GM19328 (cell line): ENCODE measurements at regions not wholly inside any gene's neighbourhood (a gene's known extent, or its start where the extent isn't known, plus 50 kb on each side); places are given as distances from the start of the nearest gene placed in this dataset.
"Not testable (repeated sequence)": the region's sequence is repeated elsewhere in the genome, so short reads cannot be mapped to it uniquely, and the experiment has no call there.

Experiments used
- ATAC-seq: cut with Tn5 transposase; IDR thresholded peaks from one replicate; pipeline ENCODE4 v1.9.1; 2021; ENCODE audit warnings: mild to moderate bottlenecking, moderate library complexity; ENCODE audit not compliant: unreplicated experiment

DNA sequence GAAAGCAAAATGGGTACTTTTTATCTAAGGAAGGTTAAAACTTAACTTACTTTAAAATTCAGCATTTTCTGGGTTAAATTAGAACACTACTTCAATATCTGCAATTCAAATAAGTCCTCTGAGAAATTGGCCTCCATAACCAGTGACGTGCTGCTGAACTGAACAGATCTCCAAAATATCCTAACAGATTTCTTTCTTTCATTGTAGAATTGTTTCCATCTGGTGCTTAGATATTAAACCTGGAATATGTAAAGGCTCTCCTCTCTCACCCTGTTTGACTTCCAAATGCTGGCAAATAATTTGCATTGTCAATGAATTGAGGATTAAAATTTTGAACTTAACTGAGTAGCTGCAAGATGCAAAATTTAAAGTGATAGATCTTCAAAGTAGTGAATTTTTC, 316.9 kb upstream of the CXADR start:
- ATAC-seq: no peak

DNA sequence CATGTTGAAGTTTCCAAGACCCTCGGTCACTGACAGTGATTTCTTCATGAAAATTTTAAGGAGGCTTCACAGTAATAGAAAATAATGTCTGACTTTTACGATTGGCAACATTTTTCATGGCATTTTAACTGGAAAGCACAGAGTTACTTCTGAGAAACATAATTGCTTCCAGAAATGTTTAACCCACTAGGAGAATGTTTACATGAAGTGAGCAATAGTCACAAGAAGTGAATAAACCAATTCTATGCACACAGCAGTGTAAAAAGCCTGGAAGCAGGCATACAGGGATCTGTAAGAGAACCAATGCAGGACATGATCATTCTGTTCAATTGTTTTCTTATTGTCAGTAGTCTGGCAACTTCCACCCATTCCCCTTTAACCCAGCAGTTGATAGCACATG, 316.2 kb upstream of the CXADR start:
- ATAC-seq: no peak

DNA sequence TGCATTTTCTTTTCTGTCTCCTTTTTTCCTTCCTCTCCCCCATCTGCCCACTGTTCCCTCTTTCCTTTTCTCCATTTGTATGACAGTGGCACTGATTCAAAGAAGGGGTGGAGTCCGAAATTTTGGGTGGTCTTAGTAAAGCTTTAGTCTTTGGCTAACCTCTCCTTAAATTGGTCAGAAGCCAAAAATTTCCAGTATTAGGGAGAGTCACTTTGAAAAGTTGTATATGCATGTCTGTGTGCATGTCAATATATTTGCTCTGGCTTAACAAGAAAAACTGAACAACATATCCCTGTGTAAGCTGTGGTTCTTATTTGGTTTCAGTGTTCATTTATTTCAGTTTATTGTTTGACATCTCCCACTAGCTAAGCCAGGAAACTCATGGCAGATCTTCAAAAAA, 314.8 kb upstream of the CXADR start:
- no peak for ATAC-seq

DNA sequence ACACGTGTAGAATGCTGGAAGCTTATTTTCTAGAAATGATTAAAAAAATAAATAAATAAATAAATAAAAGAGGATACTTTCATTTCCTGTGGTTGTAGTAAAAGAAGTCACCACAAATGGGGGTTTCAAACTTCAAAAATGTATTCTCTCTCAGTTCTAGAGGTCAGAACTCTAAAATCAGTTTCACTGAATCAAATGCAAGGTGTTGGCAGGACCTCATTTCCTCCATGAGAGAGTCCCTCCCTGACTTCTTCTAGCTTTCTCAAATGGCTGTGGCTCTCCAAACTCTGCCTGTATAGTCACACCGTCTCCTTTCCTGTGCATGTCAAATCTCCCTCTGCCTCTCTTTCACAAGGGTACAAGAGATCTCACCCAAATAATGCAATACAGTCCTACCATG, 312.6 kb upstream of the CXADR start:
- no peak for ATAC-seq

DNA sequence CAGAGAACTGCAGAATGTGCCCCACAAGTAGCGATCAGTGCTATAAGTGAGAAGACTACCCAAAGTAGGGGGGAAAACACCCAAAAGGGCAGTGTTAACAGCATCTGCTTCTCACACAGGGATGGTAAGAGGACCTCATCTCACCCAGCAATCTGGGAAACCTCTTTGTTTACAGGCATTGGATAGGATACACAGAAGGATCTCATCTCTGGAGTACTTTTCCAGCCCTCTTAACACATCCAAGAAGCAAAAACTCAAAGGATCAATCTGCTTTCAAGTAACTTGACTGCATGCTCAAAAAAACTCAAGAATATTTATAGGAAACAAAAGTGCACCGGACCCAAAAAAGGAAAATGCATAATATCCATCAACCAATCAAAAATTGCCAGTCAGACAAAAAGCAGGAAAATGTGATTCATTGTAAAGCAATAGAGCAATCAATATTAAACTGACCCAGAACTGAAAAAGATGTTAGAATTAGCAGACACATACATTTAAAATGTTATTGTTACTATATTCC, 311.0 kb upstream of the CXADR start:
- no peak for ATAC-seq

DNA sequence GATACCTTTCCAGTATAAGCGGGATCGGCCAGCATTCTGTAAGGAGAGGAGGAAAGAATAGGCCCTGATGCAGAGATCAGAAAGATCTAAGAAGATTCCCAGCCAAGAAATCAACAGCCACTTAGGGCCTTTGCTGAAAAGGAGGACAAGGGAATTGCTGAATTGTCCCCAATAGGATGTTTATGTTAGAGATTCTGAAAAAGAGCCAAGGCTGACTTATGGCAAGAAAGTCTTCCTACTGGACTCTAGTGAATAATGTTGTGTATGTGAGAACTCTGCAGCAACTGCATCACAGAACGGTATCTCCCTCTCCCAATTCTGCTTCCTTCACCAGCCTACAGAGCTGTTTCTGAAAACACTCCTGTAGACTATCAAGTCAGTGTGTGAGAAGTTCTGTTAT, 298.0 kb upstream of the CXADR start:
- no peak for ATAC-seq

DNA sequence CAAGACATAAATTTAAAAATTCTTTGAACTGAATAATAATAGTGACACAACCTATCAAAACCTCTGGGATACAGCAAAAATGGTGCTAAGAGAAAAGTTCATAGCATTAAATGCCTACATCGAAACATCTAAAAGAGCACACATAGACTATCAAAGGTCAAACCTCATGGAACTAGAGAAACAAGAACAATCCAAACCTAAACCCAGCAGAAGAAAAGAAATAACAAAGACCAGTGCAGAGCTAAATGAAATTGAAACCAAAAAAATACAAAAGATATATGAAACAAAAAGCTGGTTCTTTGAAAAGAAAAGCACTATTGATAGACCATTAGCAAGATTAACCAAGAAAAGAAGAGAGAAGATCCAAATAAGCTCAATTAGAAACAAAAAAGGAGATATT, 293.8 kb upstream of the CXADR start:
- ATAC-seq: not testable (repeated sequence)

DNA sequence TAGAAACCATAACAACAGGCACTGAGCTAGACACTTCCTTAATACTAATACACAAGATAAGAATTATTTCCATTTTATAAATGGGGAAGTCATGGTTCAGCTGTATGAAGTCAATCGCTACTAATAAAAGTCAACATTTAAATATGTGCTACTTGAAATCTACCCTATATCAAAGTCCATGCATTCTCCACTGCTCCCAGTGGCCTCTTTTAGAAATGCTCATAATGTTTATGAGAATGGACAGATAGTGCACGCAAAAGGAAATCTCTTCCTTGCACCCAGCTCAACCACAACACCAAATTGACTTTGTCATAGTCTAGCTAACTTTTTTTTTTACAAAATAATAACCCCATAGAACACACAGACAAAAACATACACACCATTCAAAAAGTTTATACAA, 281.7 kb upstream of the CXADR start:
- ATAC-seq: no peak

DNA sequence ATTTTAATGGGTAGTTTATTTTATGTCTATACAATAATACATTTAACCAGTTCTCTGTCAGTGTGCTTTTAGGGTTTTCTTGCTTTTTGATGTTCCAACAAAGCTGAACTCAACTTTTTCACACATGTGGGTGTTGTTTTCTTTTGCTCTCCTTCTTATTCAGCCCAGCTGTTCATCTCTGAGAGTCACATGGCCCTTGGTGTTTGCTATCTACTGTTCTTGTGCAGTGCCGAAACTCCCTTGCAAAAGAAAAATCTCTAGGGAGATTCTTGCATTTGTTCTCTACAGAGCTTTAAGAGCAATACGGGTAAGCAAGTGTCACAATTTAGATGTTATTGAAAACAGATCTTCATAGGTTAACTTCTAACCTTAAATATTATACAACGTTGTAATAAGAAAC, 281.1 kb upstream of the CXADR start:
- no peak for ATAC-seq

DNA sequence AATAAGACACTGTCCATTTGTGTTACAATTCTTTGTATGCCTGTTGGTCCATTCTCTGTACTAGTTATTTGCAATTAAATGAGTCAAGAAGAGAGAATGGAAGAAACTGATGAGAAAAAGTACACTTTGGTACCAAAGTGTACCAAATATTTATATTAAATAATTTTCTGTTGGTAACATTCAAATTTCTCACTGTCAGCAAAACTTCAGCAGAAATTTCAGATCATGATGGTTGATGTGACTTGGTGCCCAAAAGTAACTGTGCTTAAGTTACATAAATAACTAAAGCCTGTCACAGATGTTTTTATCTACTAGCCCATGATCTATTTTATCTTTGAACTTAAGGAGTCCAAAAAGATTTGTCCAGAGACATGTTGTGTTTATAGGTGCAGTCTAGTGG, 274.4 kb upstream of the CXADR start:
- ATAC-seq: no peak

DNA sequence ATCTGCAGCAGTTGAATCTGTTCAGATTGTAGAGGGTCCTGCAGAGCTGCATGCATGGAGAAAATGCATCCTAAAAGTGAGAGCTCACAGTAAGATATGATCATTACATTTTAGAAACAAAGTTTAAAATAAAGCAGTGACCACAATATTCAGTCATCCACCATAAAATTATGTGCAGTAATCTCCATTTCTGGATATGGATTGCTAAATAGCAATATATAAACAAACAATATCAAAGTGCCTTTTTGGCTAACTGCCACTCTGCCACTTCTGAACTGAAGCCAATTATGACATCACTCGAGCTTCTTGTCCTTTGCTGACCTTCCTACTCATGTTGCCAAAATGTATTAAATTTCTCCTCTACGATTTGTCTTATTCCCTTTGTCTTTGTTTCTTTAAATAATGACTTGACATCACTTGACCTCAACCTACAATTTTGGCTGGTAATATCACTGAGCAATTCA, 262.0 kb upstream of the CXADR start:
- ATAC-seq: no peak

DNA sequence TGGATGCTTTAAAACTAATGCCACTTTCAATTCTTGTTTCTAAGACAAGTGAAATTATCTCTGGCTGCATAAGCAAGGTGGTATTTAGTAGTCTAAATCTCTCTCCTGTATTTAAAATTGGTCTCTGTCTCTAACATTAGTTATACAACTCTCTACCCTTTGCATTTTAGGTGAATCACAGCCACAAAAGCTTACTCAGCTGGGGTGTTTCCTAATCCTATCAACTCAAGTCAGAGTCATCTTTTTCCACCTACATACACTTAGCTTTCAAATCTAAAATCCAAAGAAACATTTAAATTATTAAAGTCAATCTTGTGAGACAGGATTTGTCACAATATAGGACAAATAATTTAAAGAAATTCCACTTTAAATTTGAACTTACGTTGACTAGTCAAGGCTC, 255.1 kb upstream of the CXADR start:
- ATAC-seq: no peak

DNA sequence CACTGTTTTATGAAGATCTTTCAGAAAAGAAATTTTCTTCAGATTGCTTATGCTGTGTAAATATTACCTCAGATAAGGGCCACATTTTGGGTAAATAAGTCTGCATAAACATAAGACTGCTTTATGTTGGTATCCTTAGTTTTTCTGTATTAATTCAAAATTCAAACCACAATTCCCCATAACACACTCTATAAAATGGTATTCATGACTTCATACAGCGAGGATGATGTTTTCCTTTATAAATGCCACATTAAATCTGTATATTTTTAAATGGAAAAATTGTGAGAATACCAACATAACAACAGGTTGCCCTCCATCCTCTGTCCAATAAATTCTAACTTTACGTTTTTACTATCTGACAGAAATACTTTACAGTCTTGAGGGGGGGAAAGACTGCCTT, 248.7 kb upstream of the CXADR start:
- no peak for ATAC-seq

DNA sequence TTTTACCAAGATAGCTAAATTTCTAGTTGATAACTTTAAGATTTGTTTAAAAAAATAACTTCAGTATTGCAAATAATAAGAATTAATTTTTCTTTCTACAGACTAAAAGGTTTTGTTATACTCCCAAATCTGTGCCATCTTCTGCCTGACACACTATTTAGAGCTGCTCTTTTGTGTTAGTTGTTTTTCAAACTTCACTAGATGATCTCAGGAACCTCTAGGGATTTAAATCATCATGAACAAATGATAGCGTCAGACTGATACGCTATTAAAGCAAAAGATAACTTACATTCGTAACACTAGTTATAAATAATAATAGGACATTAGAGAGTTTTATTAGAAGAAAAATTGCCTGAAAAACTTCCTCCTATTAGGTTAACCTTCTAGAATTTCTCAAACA, 243.1 kb upstream of the CXADR start:
- no peak for ATAC-seq

DNA sequence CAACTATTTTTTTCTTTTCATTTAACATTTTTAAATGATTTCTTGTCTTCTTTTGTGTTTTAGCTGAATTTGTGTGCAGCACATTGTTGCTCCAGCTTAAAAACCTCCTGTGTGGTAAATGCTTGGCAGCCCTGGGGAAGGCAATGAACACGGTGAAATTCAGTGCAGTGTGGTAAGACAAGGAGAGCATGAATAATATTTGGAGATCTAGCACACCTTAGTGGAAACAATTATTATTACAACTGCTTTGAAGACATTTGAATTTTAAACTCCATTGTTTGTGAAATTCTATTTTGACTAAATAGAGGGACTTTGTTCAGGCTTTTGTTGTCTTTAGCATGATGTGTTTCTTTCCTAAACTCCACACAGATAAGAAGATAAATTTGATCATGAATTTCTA, 242.6 kb upstream of the CXADR start:
- ATAC-seq: no peak

DNA sequence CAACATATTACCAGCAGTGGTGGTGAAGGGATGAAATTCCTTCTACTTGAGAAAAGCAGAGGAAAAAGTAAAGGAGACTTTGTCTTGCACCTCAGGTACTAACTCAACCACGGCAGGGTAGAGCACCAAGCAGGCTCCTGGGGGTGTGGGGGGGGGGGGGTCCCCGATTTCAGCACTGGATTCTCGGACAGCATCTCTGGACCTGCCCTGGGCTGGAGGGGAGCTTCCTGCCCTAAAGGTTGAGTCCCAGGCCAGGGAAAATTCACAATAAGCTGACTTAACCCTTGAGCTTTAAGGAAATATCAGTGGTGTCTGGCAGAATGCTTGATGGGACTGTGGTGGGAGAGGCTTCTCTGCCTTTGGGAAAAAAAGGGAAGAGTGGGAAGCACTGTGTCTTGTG, 233.2 kb upstream of the CXADR start:
- no peak for ATAC-seq

DNA sequence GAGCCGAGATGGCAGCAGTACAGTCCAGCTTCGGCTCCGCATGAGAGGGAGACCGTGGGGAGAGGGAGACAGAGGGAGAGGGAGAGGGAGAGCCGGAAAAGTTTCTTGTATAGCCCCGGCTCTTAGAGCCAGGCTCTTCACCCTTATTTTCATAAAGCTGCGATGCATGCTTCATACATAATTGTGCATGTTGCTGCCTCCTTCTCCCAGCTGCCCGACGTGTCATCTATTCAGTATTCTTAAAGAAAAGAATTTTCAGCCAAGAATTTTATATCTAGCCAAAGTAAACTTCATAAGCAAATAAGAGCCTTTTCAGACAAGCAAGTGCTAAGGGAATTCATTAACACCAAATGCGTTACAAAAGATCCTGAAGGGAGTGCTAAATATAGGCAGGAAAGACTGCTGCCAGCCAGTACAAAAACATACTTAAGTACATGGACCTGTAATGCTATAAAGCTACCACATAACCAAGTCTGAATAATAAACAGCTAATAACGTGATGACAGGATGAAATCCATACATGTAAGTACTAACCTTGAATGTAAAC, 219.8 kb upstream of the CXADR start:
- ATAC-seq: not testable (repeated sequence)

DNA sequence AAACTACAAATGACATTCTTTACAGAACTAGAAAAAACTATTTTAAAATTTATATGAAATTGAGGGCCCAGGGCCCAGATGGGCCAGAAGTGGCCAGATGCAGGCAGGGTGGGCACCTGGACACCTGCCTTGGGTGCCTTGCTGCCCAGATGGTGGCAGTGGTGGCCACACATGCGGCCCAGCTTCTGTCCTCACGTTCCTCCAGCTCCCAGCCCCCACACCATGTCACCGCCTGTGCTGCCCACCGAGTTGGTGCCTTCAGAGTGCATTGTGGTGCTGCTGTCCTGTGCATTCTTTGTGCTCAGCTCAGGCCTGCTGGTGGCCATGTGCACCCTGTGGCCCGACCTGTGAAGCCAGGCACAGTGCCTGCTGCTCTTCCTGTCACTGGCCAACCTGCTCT, 216.8 kb upstream of the CXADR start:
- ATAC-seq: no peak

DNA sequence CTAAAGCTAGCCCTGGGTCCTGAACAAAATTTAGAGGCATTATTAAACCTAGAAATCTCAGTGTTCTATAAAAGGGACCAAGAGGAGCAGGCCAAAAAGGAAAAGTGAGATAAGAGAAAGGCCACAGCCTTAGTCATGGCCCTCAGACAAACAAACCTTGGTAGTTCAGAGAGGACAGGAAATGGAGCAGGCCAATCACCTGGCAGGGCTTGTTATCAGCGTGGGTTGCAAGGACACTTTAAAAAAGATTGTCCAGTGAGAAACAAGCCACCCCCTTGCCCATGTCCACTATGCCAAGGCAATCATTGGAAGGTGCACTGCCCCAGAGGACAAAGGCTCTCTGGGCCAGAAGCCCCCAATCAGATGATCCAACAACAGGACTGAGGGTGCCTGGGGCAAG, 213.3 kb upstream of the CXADR start:
- ATAC-seq: not testable (repeated sequence)

DNA sequence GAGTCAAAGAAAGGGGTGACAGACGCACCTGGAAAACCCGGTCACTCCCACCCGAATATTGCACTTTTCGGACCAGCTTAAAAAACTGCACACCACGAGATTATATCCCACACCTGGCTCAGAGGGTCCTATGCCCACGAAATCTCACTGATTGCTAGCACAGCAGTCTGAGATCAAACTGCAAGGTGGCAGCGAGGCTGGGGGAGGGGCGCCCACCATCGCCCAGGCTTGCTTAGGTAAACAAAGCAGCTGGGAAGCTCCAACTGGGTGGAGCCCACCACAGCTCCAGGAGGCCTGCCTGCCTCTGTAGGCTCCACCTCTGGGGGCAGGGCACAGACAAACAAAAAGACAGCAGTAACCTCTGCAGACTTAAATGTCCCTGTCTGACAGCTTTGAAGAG, 185.1 kb upstream of the CXADR start:
- ATAC-seq: not testable (repeated sequence)

DNA sequence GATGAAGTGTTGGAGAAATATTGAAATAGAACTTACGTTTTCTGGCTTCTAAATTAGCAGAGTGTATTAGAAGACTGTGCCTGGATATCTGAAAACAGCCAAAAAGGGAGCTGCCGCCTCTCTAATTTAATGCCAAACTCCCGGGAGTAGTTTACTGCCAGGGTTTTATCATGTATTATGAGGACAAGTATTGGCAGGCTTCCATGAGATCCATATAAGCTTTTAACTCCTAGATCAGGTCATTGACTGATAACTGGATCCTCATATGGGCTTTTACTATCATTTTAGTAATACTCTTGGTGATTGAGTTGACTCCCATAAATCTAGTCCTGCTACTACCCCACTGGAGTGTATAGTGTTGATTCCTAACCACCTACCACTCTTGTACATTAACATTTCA, 178.4 kb upstream of the CXADR start:
- ATAC-seq: no peak

DNA sequence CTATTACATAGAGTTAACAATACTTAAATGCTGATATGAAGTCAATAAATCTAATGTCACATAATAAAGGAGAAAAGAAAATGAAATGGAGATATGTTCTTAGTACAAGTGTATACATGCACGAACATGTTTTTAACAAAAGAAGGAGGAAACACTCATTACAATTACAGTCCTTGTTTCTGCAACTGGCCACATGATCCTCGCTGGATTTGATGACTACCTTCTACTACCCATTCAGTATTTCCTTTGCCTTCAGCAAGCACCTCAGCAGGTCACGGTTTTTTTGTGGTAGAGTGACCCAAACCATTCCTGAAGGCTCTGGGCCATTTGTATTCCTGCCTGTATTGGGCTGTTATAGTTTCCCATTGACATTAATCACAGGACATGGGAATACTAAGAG, 172.8 kb upstream of the CXADR start:
- no peak for ATAC-seq

DNA sequence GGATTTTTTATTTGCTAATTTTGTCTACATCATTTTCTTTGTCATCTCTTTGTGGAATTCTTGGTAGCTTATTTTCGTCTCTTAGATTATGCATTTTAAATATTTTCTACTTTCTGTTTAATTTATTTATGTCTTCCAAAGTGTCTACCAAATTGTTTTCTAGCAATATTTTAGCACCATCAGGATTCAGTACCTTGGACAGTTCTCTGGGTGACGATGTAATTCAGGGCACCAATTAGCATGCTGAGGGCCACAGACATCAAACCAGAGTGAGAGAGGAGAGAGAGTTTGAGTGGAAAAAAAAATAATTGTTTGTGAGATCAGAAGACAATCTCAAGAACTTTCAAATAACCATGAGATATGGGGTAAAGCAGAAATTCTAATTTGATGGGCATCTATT, 169.8 kb upstream of the CXADR start:
- ATAC-seq: no peak
